ENCODE measurements at regions not wholly inside any gene's neighbourhood (a gene's known extent, or its start where the extent isn't known, plus 50 kb on each side); places are given as distances from the start of the nearest gene placed in this dataset.

GRCh38 chr16:48810436-48810802 is 200.4 kb upstream of the N4BP1 start:
- TF ChIP-seq CTCF (IDR thresholded peaks at IDR 0.05) (no peak), POLR2A (IDR thresholded peaks at IDR 0.05) (no peak), EP300 (IDR thresholded peaks at IDR 0.05) (no peak), POLR2AphosphoS5 (IDR thresholded peaks at IDR 0.05) (no peak)

Measured in suprapubic skin (tissue), 4 donors.